Transverse colon (tissue), 3 donors: ENCODE measurements at regions not wholly inside any gene's neighbourhood (a gene's known extent, or its start where the extent isn't known, plus 50 kb on each side); places are given as distances from the start of the nearest gene placed in this dataset.

Experiments used
- POLR2A ChIP-seq: fragments of 450-650 bp; IDR thresholded peaks from one replicate; pipeline ENCODE4 v1.6.1; 2016; ENCODE audit warnings: antibody characterized with exemption, mild to moderate bottlenecking, moderate library complexity
- TF ChIP-seq, protein P1 (sequence below), 5 experiments: fragments of 200-600 bp in 3 of 5; fragments of 450-650 bp in 2 of 5; sonication (generic) in 3 of 5; IDR thresholded peaks; 1 replicate in 2 of 5; 2 replicates in 3 of 5; pipeline ENCODE4 v1.5.1; 2016 to 2017; ENCODE audit warnings: antibody characterized with exemption in 5 of 5, inconsistent platforms in 3 of 5, mild to moderate bottlenecking in 2 of 5, moderate library complexity in 1 of 5

DNA sequence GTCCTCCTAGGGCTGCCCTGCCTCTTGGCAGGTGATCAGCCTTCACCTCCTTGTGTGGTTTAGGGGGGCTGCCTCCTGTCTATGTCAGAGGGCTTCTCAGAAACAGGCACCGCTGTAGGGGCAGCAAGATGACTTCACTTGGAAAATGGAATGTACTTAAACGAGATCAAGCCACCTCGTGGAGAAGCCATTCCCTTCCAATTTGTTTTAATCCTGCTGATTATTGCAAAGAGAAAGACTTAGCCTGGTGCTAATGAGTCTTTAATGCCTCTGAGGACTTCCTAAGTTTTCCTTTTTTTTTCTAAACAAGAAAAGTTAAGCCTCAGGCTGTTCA is 62.3 kb upstream of the RFLNA start:
- no peak for TF ChIP-seq POLR2A
- TF ChIP-seq, protein P1, sequence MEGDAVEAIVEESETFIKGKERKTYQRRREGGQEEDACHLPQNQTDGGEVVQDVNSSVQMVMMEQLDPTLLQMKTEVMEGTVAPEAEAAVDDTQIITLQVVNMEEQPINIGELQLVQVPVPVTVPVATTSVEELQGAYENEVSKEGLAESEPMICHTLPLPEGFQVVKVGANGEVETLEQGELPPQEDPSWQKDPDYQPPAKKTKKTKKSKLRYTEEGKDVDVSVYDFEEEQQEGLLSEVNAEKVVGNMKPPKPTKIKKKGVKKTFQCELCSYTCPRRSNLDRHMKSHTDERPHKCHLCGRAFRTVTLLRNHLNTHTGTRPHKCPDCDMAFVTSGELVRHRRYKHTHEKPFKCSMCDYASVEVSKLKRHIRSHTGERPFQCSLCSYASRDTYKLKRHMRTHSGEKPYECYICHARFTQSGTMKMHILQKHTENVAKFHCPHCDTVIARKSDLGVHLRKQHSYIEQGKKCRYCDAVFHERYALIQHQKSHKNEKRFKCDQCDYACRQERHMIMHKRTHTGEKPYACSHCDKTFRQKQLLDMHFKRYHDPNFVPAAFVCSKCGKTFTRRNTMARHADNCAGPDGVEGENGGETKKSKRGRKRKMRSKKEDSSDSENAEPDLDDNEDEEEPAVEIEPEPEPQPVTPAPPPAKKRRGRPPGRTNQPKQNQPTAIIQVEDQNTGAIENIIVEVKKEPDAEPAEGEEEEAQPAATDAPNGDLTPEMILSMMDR (IDR thresholded peaks at IDR 0.05) = no peak
